HG03520 (cell line): ENCODE measurements at regions not wholly inside any gene's neighbourhood (a gene's known extent, or its start where the extent isn't known, plus 50 kb on each side); places are given as distances from the start of the nearest gene placed in this dataset.
"Not testable (repeated sequence)": the region's sequence is repeated elsewhere in the genome, so short reads cannot be mapped to it uniquely, and the experiment has no call there.

Experiments used
- ATAC-seq: cut with Tn5 transposase; IDR thresholded peaks from one replicate; pipeline ENCODE4 v1.9.1; 2021; ENCODE audit warnings: mild to moderate bottlenecking, moderate library complexity; ENCODE audit not compliant: unreplicated experiment

- no peak for ATAC-seq
Measured at GRCh38 chr13:81957121-81957520, 1616.2 kb upstream of the SPRY2 start.

DNA sequence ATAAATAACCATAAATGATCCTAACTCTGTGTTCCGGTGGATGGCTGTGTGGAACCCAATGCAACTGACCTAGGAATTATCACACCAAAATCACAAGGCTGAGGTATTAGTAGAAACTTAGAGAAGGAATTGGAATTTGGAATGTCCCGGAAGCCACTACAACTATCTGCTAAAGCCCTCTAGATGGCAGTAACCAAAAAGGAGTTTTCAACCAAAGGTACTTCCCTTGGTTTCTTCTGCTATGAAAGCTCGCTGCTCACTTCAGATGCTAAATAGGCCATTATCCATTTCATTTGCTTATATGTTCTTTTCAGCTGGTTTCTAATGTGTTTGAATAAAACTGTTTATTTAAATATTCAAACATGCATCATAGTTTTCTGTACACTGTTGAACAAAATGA is 1589.1 kb upstream of the SPRY2 start:
- ATAC-seq, result no peak

- no peak for ATAC-seq
Measured at GRCh38 chr13:81927347-81927746, 1586.4 kb upstream of the SPRY2 start.

DNA sequence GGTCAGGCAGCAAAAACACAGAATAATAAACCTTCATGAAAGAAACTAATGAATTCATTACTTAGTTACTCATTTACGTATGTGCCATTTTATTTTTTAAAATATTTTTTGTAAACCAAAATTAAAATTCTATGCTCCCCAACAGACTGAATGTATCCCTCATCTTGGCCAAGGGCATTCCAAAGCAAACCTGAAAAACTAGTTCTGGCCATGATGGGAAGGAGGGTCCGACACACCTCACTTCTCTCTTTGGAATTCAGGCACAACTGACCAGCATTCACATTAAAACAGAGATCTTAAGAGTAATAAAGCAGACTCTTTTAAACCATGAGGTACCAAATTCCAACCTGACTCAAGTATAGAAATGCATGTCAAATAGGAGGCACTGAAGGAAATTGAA is 1576.9 kb upstream of the SPRY2 start:
- ATAC-seq, result no peak

GRCh38 chr13:81916461-81916860 is 1575.5 kb upstream of the SPRY2 start:
- ATAC-seq, result no peak

DNA sequence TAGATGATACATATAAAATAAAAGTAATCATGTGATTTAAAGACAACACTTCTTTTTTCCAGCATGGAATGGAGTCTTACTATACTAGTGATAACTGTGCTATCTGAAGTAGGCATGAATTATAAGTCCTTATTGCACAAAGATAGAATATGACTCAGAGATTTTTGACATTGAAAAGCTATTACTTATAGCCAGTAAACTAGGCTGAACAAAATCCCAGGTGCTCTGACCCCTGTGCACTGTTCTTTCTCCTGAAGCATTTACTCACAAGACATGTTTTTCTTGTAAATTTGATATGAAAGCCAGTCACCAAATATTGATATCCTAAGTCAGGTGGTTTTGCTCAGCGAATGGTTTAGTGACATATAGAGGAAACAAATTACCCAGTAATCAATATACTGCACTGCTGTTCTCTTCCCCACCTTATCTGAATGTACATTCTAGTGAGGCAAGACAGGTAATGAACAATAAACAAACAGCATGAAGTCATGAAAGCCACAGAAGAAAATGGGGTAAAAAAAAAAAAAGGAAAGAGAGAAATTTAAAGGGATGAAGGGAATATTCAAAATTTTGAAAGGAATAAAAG is 1567.0 kb upstream of the SPRY2 start:
- ATAC-seq, result no peak

- no peak for ATAC-seq
Measured at GRCh38 chr13:81888855-81889254, 1547.9 kb upstream of the SPRY2 start.

GRCh38 chr13:81874681-81875661 is 1534.0 kb upstream of the SPRY2 start:
- ATAC-seq, result no peak

DNA sequence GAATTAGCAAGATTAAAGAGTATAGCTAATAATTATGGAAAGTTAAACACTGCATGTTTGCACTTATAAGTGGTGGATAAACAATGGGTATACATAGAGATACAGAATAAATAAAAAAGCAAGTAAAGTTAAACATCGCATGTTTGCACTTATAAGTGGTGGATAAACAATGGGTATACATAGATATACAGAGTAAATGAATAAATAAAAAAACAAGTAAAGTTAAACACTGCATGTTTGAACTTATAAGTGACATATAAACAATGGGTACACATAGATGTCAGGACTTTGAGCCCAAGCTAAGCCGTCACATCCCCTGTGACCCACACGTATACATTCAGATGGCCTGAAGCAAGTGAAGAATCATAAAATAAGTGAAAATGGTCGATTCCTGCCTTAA is 1533.3 kb upstream of the SPRY2 start:
- no peak for ATAC-seq

GRCh38 chr13:81872581-81872980 is 1531.7 kb upstream of the SPRY2 start:
- no peak for ATAC-seq

GRCh38 chr13:81871751-81872325 is 1530.9 kb upstream of the SPRY2 start:
- ATAC-seq, result not testable (repeated sequence)

DNA sequence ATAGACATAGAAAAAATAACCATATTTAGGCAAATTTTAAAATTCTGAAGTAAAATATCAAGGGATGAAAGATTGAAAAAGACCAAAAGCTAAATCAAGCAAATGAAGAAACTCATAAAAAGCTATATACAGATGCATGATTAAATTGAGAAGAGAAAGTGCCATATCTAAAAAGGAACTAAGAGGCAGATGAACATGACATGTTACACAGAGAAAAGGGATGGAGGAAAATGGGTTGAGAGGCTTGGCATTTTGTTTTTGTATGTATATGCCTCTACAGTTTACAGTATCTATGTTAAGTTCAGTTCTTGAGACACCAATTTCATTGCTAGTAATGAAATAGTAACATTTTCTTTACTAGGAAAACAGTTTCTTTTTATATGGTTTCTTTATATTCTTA is 1507.4 kb upstream of the SPRY2 start:
- no peak for ATAC-seq

GRCh38 chr13:81846771-81847170 is 1505.8 kb upstream of the SPRY2 start:
- no peak for ATAC-seq

GRCh38 chr13:81821259-81821658 is 1480.3 kb upstream of the SPRY2 start:
- ATAC-seq, result no peak

DNA sequence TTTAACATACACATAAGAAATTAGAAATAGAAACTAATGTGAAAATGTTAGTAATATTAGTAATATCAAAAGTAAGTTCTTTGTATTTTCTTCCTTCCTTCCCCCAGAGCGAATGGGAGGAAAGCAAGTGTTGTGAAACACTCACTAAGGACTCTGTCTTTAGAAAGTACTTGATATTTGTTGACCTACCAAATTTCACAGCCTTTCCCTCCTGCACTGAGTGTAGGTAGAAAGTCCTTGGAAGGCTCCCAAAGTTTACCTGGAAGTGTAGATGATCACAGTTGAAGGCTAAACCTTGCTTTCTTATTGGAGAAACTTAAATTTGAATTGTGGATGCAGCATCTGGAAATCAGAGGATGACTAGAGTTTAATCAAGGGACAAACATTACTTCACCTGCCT is 1459.5 kb upstream of the SPRY2 start:
- no peak for ATAC-seq

- ATAC-seq, result no peak
Measured at GRCh38 chr13:81795710-81796109, 1454.8 kb upstream of the SPRY2 start.

GRCh38 chr13:81791641-81792040 is 1450.7 kb upstream of the SPRY2 start:
- ATAC-seq, result no peak

DNA sequence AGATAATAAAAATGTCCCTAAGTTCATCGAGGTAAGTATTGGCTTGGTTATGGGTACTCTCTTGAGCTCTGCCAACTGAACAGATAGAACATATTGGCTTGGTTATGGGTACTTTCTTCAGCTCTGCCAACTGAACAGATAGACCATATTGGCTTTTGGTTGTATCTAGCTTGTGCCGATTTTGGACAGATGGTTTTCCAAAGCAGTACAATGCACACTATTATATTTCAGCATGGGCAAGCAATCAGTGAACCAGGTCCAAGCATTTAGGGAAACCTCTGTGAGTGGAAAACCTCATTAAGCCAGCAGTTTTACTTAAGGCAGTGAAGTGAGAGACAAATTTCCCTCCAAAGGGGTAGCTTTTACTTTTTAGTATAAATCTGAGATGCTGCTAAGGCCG is 1440.5 kb upstream of the SPRY2 start:
- no peak for ATAC-seq

DNA sequence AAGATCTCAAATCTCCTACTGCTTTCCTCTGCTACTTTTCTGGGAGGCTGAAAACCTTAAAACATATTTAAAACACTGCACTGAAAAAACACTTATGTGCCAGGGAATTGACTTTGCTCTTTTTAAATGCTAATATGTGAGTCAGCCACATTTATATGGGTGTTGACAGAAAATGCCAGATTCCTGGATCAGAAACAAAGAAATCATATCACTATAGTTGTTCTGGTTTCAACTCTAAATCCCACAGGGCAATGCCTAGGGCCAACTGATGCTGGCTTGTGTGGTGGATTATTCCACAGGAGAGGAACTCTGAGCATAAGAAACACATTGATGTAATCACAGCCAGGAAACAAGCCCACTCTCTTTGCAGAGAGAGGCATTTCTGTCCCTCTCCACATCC is 1439.0 kb upstream of the SPRY2 start:
- ATAC-seq, result no peak

DNA sequence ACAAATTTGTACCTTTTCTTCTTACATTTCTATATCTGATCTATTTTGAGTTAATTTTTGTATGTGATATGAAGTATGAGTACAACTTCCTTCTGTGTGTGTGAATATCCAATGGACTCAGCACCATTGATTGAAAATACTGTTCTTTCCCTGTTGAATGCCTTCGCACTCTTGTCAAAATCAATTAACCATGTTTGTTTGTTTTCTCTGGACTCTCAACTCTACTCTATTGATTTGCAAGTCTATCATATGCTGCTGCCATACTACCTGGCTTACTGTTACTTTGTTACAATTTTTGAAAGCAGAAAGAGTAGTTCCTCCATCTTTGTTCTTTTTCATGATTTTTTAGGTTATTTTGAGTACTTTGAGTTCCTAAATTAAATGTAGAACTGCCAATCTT is 1437.4 kb upstream of the SPRY2 start:
- no peak for ATAC-seq

DNA sequence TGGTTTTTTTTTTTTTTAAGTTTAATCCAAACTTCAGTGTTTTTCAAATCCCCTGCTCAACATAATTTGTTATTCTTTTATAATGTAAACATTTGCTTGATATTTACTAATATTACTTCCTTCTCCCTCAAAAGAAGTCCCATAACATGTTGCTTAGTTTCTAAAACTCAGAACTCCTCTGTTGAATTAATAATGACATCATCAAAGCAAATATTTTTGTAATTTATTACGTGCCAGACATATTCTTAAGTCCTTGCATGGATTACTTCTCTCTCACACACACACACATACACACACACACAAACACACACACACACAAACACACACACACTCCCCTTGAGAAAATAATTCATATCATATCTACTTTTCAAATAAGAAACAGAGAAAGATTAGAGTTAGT is 1432.3 kb upstream of the SPRY2 start:
- no peak for ATAC-seq

DNA sequence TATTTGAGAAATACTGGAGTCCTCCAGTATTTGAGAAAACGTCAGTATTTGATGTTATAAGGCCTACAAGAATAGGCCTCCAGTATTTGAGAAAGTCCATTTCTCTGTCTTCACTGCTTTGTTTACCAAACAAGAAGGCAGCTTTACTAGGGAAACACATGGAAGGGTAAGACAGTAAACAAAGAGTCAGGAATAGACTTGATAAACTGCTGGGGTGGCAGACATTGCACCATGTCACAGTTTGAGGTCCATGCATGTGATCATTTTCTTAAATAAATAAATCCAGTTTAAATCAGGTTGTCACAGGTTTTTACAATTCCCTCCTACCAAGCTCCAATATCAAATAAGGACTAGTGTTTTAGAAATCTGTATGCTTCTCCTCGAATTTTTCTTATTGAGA is 1431.0 kb upstream of the SPRY2 start:
- no peak for ATAC-seq
